HG02642 (cell line): ENCODE measurements at regions not wholly inside any gene's neighbourhood (a gene's known extent, or its start where the extent isn't known, plus 50 kb on each side); places are given as distances from the start of the nearest gene placed in this dataset.

Source experiments
- ATAC-seq: cut with Tn5 transposase; IDR thresholded peaks from one replicate; pipeline ENCODE4 v1.9.1; 2021; ENCODE audit warnings: mild to moderate bottlenecking; ENCODE audit not compliant: unreplicated experiment, poor library complexity

GRCh38 chr6:143621876-143622605, 55.7 kb upstream of the PHACTR2 start:
- ATAC-seq: no peak

- no peak for ATAC-seq
Measured at GRCh38 chr6:143621159-143621873, 56.4 kb upstream of the PHACTR2 start.

GRCh38 chr6:143620447-143620846, 57.3 kb upstream of the PHACTR2 start:
- ATAC-seq: no peak

- no peak for ATAC-seq
Measured at GRCh38 chr6:143619824-143620401, 57.9 kb upstream of the PHACTR2 start.

DNA sequence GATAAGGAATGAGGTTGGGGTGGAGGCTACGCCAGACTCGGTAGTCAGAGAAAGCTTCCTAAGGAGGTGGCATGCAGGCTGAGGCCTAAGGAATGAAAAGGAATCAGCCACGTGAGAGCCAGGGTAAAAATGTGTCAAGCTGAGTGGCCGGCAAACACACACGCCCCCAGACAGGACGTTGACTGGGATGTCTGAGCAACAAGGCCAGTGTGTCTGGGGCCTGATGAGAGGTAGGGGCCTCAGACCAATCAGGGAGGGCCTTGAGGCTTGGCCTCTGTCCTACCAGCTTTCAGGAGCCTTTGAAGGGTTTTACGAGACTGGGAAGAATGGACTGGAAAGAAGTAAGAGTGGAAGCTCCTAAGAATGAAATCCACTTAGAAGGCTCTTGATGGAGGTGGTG, 61.0 kb upstream of the PHACTR2 start:
- no peak for ATAC-seq

DNA sequence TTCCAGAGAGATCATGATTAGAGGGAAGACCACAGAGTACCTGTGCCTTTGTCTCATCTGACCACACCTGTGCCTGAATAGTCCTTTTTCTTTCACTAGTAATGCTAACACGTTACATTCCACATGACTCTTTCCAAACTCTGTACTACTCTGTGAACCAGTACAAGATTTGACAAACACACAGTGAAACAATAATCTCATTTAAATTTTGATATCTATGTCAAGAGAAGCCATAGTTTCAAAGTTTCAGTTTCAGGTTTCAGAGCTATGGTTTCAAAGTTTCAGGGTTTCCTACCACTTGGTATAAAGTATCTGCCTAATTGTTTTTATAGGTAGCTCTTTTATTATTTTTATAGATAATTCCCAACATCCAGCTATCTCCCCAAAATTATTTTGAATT, 62.0 kb upstream of the PHACTR2 start:
- ATAC-seq: no peak

- ATAC-seq: no peak
Measured at GRCh38 chr6:143614235-143614634, 63.5 kb upstream of the PHACTR2 start.

DNA sequence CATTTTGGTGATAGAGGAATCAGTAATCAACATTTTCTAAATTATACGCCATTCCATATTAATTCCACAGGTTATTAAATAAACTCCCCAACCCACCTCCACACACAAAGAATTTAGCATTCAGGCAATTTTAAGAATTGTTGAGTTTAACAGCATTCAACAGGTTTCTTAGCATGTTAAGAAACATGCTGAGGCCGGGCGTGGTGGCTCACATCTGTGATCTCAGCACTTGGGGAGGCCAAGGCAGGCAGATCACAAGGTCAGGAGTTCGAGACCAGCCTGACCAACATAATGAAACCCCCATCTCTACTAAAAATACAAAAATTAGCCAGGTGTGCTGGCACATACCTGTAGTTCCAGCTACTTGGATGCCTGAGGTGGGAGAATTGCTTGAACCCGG, 64.0 kb upstream of the PHACTR2 start:
- ATAC-seq: no peak

DNA sequence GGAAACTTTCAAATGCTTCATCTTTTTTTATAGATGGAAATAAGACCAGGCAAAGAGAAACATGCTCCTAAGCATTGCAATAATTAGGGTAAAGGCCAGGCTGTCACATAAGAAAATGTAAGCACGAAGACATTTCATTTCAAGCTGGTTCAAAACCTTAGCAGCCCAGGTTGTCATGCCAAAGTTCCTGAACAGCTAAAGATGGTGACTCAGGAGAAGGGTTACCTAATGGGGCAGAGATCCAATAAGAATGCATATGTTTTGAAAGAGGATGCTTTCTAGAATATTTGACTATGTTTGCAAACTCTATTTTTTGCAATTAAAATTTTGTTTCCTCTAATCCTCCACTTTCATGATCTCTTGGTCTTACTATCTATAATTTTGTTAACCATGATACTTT, 65.6 kb upstream of the PHACTR2 start:
- ATAC-seq: no peak

- ATAC-seq: no peak
Measured at GRCh38 chr6:143611580-143611979, 66.2 kb upstream of the PHACTR2 start.

DNA sequence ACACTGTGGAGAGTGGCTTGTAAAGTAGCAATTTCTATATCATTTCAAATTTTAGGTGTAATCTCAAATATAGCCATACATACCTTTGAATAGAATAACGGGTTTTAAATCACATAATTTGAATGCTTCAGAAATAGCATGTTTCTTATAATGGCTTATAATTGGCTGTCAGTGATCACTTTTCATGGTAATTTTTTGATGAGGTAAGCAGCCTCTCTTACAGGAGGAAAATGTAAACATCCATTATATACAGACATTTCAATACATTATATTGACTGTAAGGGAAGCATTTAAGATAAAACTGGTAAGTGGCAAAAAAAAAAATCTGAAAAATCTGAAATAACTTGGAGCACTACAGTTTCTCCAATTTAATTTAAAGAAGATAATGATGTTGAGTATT, 67.8 kb upstream of the PHACTR2 start:
- ATAC-seq: no peak

- ATAC-seq: no peak
Measured at GRCh38 chr6:143609501-143609900, 68.3 kb upstream of the PHACTR2 start.

- ATAC-seq: no peak
Measured at GRCh38 chr6:143608906-143609305, 68.9 kb upstream of the PHACTR2 start.

DNA sequence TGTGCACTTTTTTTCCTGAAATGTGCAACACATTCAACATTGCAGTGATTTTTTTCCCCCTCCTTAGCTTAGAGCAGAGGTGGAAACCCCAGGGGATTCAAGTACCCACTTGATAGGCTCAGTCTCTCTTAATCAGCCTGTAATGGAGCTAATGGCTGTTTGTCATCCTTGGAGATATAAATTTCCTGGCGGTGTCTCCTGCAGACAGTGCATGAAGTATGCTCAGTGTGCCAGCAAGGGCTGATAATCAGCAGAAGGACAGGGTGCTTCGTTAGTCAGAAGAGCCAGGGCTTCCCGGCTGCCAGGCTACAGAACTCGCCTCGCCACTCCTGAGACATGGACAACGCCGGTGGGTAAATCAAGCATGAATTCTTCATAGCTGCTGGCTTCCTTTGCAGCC, 69.8 kb upstream of the PHACTR2 start:
- no peak for ATAC-seq

DNA sequence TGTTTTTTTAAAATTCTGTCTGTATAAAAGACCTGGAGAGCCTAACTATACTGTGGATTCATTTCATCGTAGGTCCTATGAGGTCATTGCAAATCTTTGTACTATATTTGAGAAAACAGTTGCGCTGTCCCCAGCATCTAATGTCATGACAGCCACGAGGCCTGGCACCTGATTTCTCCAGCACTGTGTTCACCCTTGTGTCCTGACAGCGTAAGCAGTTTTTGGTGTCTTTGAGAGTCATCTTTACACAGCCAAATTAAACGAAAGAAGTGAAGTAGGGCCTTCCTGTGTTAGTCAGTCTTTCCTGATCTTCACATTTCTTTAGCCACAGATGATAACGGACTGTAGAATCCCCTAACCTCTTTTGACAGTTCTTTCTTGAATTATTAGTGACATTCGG, 70.6 kb upstream of the PHACTR2 start:
- ATAC-seq: no peak

DNA sequence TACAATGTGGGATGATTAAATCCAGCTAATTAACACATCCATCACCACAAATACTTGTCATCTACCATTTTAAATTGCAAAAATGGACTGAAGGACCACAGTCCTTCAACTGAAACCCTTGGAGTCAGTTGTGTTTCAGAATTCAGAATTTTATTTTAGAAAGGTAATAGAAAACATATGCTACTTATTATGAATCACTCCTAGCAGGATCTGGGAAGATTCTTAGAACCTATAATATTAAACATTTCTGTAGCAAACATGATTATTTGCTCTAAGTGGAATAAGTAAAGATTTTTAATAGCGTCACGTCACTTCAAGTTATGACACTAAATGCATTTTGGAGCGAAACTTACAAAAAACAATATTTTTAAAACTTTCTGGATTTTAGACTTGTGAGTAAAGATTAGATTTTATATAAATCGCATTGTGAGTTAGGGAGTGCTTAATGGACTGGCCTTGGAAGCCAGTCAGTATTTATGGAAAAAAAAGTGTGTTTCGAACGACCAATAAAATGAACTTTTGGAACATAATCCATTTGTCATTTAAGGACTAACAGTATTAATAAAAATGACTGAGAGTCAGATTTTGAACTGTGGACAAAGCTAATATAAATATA, 71.8 kb upstream of the PHACTR2 start:
- ATAC-seq: no peak

GRCh38 chr6:143603455-143603854, 74.3 kb upstream of the PHACTR2 start:
- no peak for ATAC-seq

DNA sequence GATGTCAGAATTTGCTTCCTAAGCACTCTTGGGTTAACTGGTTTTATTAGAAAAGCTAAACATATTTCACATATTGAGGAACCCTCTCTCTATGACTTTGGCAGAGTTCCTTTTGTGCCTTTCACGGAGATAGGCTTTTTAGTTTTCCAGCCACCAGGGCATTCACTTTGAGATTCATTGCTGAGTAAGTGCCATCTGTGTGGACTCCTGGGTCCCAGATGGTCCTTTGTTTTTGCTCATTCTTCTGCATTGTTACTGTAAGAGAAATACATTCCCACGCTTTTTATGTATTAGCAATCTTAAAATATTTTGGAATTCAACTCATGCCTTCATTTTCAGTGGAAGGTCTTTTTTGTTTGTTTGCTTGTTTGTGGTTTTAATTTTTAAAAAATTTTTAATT, 76.3 kb upstream of the PHACTR2 start:
- ATAC-seq: no peak

GRCh38 chr6:143600821-143601220, 76.9 kb upstream of the PHACTR2 start:
- ATAC-seq: no peak

- ATAC-seq: no peak
Measured at GRCh38 chr6:143598466-143599080, 79.2 kb upstream of the PHACTR2 start.

- no peak for ATAC-seq
Measured at GRCh38 chr6:143596866-143597265, 80.9 kb upstream of the PHACTR2 start.
